Suprapubic skin (tissue), 4 donors: ENCODE measurements at regions not wholly inside any gene's neighbourhood (a gene's known extent, or its start where the extent isn't known, plus 50 kb on each side); places are given as distances from the start of the nearest gene placed in this dataset.

Experiments used
- DNase-seq, 2 donors: peaks; one replicate each; pipeline ENCODE4 v3.0.0-alpha.2; 2019; ENCODE audit warnings: low spot score in 2 of 2
- H3K27ac ChIP-seq: fragments of 200-600 bp; sonication (generic); one replicate; pipeline ENCODE4 v1.5.1; 2019
- H3K27me3 ChIP-seq: fragments of 200-600 bp; sonication (generic); one replicate; pipeline ENCODE4 v1.5.1; 2019
- H3K36me3 ChIP-seq: fragments of 200-600 bp; sonication (generic); one replicate; pipeline ENCODE4 v1.5.1; 2019
- H3K4me1 ChIP-seq: fragments of 200-600 bp; sonication (generic); one replicate; pipeline ENCODE4 v1.5.1; 2019
- H3K4me3 ChIP-seq: fragments of 200-600 bp; sonication (generic); one replicate; pipeline ENCODE4 v1.5.1; 2019; ENCODE audit warnings: mild to moderate bottlenecking
- H3K9me3 ChIP-seq: fragments of 200-600 bp; sonication (generic); one replicate; pipeline ENCODE4 v1.5.1; 2019
- EP300 ChIP-seq: sonication (generic); formaldehyde crosslinking; IDR thresholded peaks from one replicate; pipeline ENCODE4 v1.6.1; 2017; ENCODE audit warnings: antibody characterized with exemption
- POLR2A ChIP-seq, 2 donors: fragments of 450-650 bp; IDR thresholded peaks; one replicate each; pipeline ENCODE4 v1.6.1; 2017; ENCODE audit warnings: antibody characterized with exemption in 2 of 2, mild to moderate bottlenecking in 2 of 2, moderate library complexity in 2 of 2
- POLR2AphosphoS5 ChIP-seq, 3 donors: sonication (generic); formaldehyde crosslinking; IDR thresholded peaks; one replicate each; pipeline ENCODE4 v1.6.1; 2017; ENCODE audit warnings: antibody characterized with exemption in 3 of 3
- WGBS: methylation state at CpG from one replicate; pipeline ENCODE4 v1.1.5; 2018; 5-methylcytosine and 5-hydroxymethylcytosine counted together
- TF ChIP-seq, protein P1 (sequence below), 2 donors: fragments of 200-600 bp in 1 of 2; fragments of 450-650 bp in 1 of 2; sonication (generic) in 1 of 2; IDR thresholded peaks; one replicate each; pipeline ENCODE4 v1.5.1; 2016 to 2019; ENCODE audit warnings: antibody characterized with exemption in 2 of 2, mild to moderate bottlenecking in 1 of 2, moderate library complexity in 1 of 2

GRCh38 chr18:986552-986951, 81.9 kb downstream of the ADCYAP1 start:
- Histone ChIP-seq H3K9me3 (no peaks in the 10 kb centered on the region), H3K36me3 (no peaks in the 10 kb centered on the region), H3K27ac (no peak overlapping the region), H3K4me1 (no peaks in the 10 kb centered on the region), H3K4me3 (no peak overlapping the region), H3K27me3 (no peaks in the 10 kb centered on the region)
- no peak for DNase-seq
- TF ChIP-seq POLR2A (IDR thresholded peaks at IDR 0.05): no peak
- no peak for TF ChIP-seq POLR2AphosphoS5 (IDR thresholded peaks at IDR 0.05)
- no peak for TF ChIP-seq EP300
- TF ChIP-seq, protein P1, sequence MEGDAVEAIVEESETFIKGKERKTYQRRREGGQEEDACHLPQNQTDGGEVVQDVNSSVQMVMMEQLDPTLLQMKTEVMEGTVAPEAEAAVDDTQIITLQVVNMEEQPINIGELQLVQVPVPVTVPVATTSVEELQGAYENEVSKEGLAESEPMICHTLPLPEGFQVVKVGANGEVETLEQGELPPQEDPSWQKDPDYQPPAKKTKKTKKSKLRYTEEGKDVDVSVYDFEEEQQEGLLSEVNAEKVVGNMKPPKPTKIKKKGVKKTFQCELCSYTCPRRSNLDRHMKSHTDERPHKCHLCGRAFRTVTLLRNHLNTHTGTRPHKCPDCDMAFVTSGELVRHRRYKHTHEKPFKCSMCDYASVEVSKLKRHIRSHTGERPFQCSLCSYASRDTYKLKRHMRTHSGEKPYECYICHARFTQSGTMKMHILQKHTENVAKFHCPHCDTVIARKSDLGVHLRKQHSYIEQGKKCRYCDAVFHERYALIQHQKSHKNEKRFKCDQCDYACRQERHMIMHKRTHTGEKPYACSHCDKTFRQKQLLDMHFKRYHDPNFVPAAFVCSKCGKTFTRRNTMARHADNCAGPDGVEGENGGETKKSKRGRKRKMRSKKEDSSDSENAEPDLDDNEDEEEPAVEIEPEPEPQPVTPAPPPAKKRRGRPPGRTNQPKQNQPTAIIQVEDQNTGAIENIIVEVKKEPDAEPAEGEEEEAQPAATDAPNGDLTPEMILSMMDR (IDR thresholded peaks at IDR 0.05): no peak
- WGBS: 93% methylated on average over 1 of the region's 1 CpG

- Histone ChIP-seq H3K36me3 (no peaks in the 10 kb centered on the region), H3K27me3 (no peaks in the 10 kb centered on the region), H3K4me1 (no peaks in the 10 kb centered on the region), H3K9me3 (no peaks in the 10 kb centered on the region), H3K27ac (no peak overlapping the region), H3K4me3 (no peak overlapping the region)
- no peak for DNase-seq
- no peak for TF ChIP-seq EP300
- no peak for TF ChIP-seq POLR2AphosphoS5 (IDR thresholded peaks at IDR 0.05)
- no peak for TF ChIP-seq POLR2A (IDR thresholded peaks at IDR 0.05)
- TF ChIP-seq, protein P1 (IDR thresholded peaks at IDR 0.05): no peak
- WGBS: 71% methylated on average over 6 of the region's 6 CpGs
These were observed 82.9 kb downstream of the ADCYAP1 start for GRCh38 chr18:987325-988186.

GRCh38 chr18:989425-989824, 84.8 kb downstream of the ADCYAP1 start:
- Histone ChIP-seq H3K9me3 (no peaks in the 10 kb centered on the region), H3K36me3 (no peaks in the 10 kb centered on the region), H3K4me3 (no peak overlapping the region), H3K27me3 (no peaks in the 10 kb centered on the region), H3K4me1 (no peaks in the 10 kb centered on the region), H3K27ac (no peak overlapping the region)
- no peak for DNase-seq
- TF ChIP-seq POLR2AphosphoS5 (IDR thresholded peaks at IDR 0.05): no peak
- TF ChIP-seq, protein P1 (IDR thresholded peaks at IDR 0.05): no peak
- TF ChIP-seq EP300: no peak
- no peak for TF ChIP-seq POLR2A (IDR thresholded peaks at IDR 0.05)
- 79% methylated on average over 2 of the region's 2 CpGs for WGBS

- DNase-seq: no peak
- TF ChIP-seq EP300 (no peak), POLR2A (IDR thresholded peaks at IDR 0.05) (no peak), POLR2AphosphoS5 (IDR thresholded peaks at IDR 0.05) (no peak)
- TF ChIP-seq, protein P1 (IDR thresholded peaks at IDR 0.05): no peak
- Histone ChIP-seq H3K9me3 (no peaks in the 10 kb centered on the region), H3K4me1 (no peaks in the 10 kb centered on the region), H3K27me3 (no peaks in the 10 kb centered on the region), H3K27ac (no peak overlapping the region), H3K4me3 (no peak overlapping the region), H3K36me3 (no peaks in the 10 kb centered on the region)
- WGBS: 77% methylated on average over 2 of the region's 2 CpGs
These were observed 85.5 kb downstream of the ADCYAP1 start for GRCh38 chr18:990197-990596.

DNA sequence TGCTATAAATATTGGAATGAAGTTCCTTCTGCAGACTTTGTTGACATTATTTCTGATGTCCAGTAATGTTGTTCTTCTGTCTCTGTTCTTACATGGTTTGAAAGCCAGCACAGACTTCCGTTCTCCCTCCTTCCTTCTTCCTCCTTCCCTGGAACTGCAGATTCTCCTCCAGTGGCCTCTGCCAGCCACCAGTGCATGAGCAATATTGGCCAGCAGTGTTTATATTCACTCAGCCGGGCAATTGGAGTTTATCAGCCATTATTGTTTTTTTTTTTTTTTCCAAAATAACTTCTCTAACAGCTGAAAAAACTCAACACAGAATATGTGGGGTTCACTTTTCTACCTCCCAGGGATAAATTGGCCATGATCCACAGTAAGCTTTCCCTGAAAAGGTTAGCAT, 86.8 kb downstream of the ADCYAP1 start:
- Histone ChIP-seq H3K9me3 (no peaks in the 10 kb centered on the region), H3K4me3 (no peak overlapping the region), H3K4me1 (no peaks in the 10 kb centered on the region), H3K27ac (no peak overlapping the region), H3K36me3 (no peaks in the 10 kb centered on the region), H3K27me3 (no peaks in the 10 kb centered on the region)
- TF ChIP-seq POLR2AphosphoS5 (IDR thresholded peaks at IDR 0.05) (no peak), EP300 (no peak), POLR2A (IDR thresholded peaks at IDR 0.05) (no peak)
- TF ChIP-seq, protein P1 (IDR thresholded peaks at IDR 0.05): no peak
- DNase-seq: no peak
- 78% methylated on average over 2 of the region's 2 CpGs for WGBS
